DND-41 (cell line): ENCODE measurements at regions not wholly inside any gene's neighbourhood (a gene's known extent, or its start where the extent isn't known, plus 50 kb on each side); places are given as distances from the start of the nearest gene placed in this dataset.

Experiments
- ATAC-seq: fragments of 200-7000 bp; cut with Tn5 transposase; 3 replicates; pipeline ENCODE4 v1.9.1; 2021; ENCODE audit warnings: low read depth; ENCODE audit not compliant: insufficient read depth
- DNase-seq: peaks from one replicate; pipeline ENCODE4 v3.0.0-alpha.2; 2020
- H2AFZ ChIP-seq: 2 replicates; pipeline ENCODE4 v1.6.0; 2012; ENCODE audit warnings: low read depth, low read length
- H3K27ac ChIP-seq: 2 replicates; pipeline ENCODE4 v1.5.1; 2012; ENCODE audit warnings: low read length, inconsistent platforms
- H3K27me3 ChIP-seq: fragments of 200-600 bp; sonication (generic); 2 replicates; pipeline ENCODE4 v1.6.0; 2012; ENCODE audit warnings: low read length, mild to moderate bottlenecking, inconsistent platforms; ENCODE audit not compliant: insufficient read depth, poor library complexity
- H3K36me3 ChIP-seq: 2 replicates; pipeline ENCODE4 v1.5.1; 2012; ENCODE audit warnings: low read length, inconsistent platforms; ENCODE audit not compliant: insufficient read depth
- H3K4me1 ChIP-seq: 2 replicates; pipeline ENCODE4 v1.5.1; 2012; ENCODE audit warnings: mild to moderate bottlenecking, low read length; ENCODE audit not compliant: insufficient read depth
- H3K4me2 ChIP-seq: 2 replicates; pipeline ENCODE4 v1.6.0; 2012; ENCODE audit warnings: mild to moderate bottlenecking, moderate library complexity, low read length, inconsistent platforms; ENCODE audit not compliant: insufficient read depth
- H3K4me3 ChIP-seq, 2 experiments: fragments of 200-600 bp in 1 of 2; shearing (Covaris generic) in 1 of 2; 2 replicates each; pipeline ENCODE4 v1.5.1; 2012 to 2016; ENCODE audit warnings: inconsistent platforms in 2 of 2, low read length in 2 of 2, mild to moderate bottlenecking in 2 of 2, low read depth in 1 of 2, moderate library complexity in 1 of 2
- H3K79me2 ChIP-seq: 2 replicates; pipeline ENCODE4 v1.6.0; 2012; ENCODE audit warnings: low read length, inconsistent platforms; ENCODE audit not compliant: insufficient read depth
- H3K9ac ChIP-seq: 2 replicates; pipeline ENCODE4 v1.6.0; 2012; ENCODE audit warnings: low read depth, mild to moderate bottlenecking, inconsistent platforms, low read length, moderate library complexity
- H3K9me3 ChIP-seq: 2 replicates; pipeline ENCODE4 v1.5.1; 2012; ENCODE audit warnings: low read length, moderate library complexity, mild to moderate bottlenecking, inconsistent platforms; ENCODE audit not compliant: insufficient read depth, severe bottlenecking
- H4K20me1 ChIP-seq: 2 replicates; pipeline ENCODE4 v1.6.0; 2012; ENCODE audit warnings: low read length; ENCODE audit not compliant: insufficient read depth
- CTCF ChIP-seq: IDR thresholded peaks from 2 replicates; pipeline ENCODE4 v1.5.1; 2012; ENCODE audit warnings: borderline replicate concordance, low read length, moderate library complexity, mild to moderate bottlenecking; ENCODE audit not compliant: poor library complexity, severe bottlenecking; ENCODE audit errors: extremely low read depth
- EZH2 ChIP-seq: IDR thresholded peaks from 3 replicates; pipeline ENCODE4 v1.6.1; 2012; ENCODE audit warnings: borderline replicate concordance, low read depth, mild to moderate bottlenecking, moderate library complexity, low read length, inconsistent platforms; ENCODE audit not compliant: severe bottlenecking

GRCh38 chr5:167964529-167964928 lies 326.9 kb upstream of the WWC1 start:
- no peak for DNase-seq
- no peak overlapping the region for H3K27ac ChIP-seq
- no peak overlapping the region for H2AFZ ChIP-seq
- peaks cover 3% of the 10 kb centered on the region for H3K9me3 ChIP-seq
- H3K4me2 ChIP-seq = no peak overlapping the region
- H3K36me3 ChIP-seq = no peaks in the 10 kb centered on the region
- no peaks in the 10 kb centered on the region for H3K4me1 ChIP-seq
- no peaks in the 10 kb centered on the region for H3K79me2 ChIP-seq
- no peak for ATAC-seq
- H3K9ac ChIP-seq = no peak overlapping the region
- no peak for TF ChIP-seq CTCF
- H3K4me3 ChIP-seq = no peak overlapping the region
- no peaks in the 10 kb centered on the region for H4K20me1 ChIP-seq
- no peaks in the 10 kb centered on the region for H3K27me3 ChIP-seq

- H3K4me1 ChIP-seq = no peaks in the 10 kb centered on the region
- H3K27ac ChIP-seq = no peak overlapping the region
- TF ChIP-seq EZH2 (no peak), CTCF (no peak)
These were observed 325.7 kb upstream of the WWC1 start for GRCh38 chr5:167965710-167966109.

GRCh38 chr5:167966979-167967378 lies 324.5 kb upstream of the WWC1 start:
- no peak overlapping the region for H3K9ac ChIP-seq
- H3K9me3 ChIP-seq = no peaks in the 10 kb centered on the region
- no peak overlapping the region for H3K27ac ChIP-seq
- H3K27me3 ChIP-seq = no peaks in the 10 kb centered on the region
- no peaks in the 10 kb centered on the region for H3K36me3 ChIP-seq
- DNase-seq (no peak), ATAC-seq (no peak)
- no peaks in the 10 kb centered on the region for H3K79me2 ChIP-seq
- TF ChIP-seq EZH2 (no peak), CTCF (no peak)
- no peak overlapping the region for H3K4me3 ChIP-seq
- H4K20me1 ChIP-seq = no peaks in the 10 kb centered on the region
- no peaks in the 10 kb centered on the region for H3K4me1 ChIP-seq
- no peak overlapping the region for H3K4me2 ChIP-seq
- no peak overlapping the region for H2AFZ ChIP-seq

More at GRCh38 chr5:167965710-167966109, 325.7 kb upstream of the WWC1 start:
- Histone ChIP-seq H3K9ac (no peak overlapping the region), H3K4me2 (no peak overlapping the region), H3K79me2 (no peaks in the 10 kb centered on the region), H2AFZ (no peak overlapping the region), H3K27me3 (no peaks in the 10 kb centered on the region), H4K20me1 (no peaks in the 10 kb centered on the region), H3K36me3 (no peaks in the 10 kb centered on the region), H3K9me3 (no peaks in the 10 kb centered on the region), H3K4me3 (no peak overlapping the region)
- DNase-seq (no peak), ATAC-seq (no peak)
